GM18873 (cell line): ENCODE measurements at regions not wholly inside any gene's neighbourhood (a gene's known extent, or its start where the extent isn't known, plus 50 kb on each side); places are given as distances from the start of the nearest gene placed in this dataset.

Source experiments
- ATAC-seq: cut with Tn5 transposase; IDR thresholded peaks from one replicate; pipeline ENCODE4 v1.9.1; 2021; ENCODE audit warnings: mild to moderate bottlenecking, moderate library complexity, moderate number of reproducible peaks; ENCODE audit not compliant: unreplicated experiment, low FRiP score

DNA sequence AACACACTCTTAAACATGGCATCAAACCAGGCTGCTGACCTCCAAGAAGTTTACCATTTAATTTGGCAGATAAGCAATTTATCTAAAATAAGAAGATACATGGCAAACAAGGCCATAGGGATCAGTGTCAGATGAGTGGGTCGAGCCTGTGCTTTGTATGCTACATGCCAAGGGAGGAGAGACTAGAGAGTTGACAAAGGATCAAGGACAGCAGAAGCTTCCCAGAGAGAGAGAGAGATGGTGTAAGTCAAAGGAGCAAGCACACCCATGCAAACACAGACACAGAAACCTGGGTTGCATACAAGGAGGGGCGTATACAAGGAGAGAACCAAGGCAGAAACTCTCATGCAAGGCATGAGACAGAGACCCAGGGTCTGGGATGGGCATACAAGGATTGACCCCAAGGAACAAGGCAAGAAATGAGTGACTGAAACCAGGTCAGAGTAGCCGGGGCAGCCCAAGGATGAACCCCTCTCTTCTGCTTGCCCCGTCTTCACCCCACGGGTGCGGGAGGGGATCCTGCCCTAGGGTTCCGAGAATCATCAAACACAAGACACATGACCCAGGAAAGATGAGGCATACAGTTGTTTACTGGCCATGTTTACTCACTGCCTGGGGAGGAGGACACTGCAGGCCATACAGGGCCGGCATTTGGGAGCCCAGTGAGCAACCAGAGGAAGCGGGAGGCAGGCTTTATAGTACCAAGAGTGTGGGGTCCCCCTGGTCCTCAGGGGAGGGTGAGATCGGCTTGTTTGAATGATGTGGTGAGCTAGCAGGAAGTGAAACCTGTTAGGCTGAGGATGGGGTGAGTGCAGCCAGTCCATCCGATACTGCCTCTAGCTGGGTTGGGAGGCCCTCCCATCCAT, 529.2 kb upstream of the ID2 start:
- peak; percentile 98 for ATAC-seq

DNA sequence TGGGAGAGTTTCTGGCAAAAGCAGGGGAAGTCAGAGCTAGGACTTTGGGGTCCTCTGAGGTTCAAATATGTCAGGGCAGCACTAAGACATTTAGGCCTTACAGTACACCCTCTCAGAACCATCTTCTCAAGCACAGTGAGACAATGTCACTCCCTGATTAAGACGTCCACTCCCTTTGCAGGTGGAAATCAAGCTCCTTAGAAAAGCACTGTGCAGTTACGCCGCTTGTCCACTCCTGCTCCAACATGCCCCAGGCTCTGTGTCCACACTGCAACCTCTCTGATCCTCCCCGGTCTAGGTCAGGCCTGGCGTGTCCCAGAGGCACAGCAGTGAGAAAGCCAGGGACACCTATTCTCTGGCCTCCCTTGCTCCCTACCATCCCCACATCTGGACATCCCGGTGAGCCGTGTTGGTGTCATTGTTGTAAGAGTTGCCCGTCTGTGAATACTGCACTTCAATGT, 528.6 kb upstream of the ID2 start:
- no peak for ATAC-seq

DNA sequence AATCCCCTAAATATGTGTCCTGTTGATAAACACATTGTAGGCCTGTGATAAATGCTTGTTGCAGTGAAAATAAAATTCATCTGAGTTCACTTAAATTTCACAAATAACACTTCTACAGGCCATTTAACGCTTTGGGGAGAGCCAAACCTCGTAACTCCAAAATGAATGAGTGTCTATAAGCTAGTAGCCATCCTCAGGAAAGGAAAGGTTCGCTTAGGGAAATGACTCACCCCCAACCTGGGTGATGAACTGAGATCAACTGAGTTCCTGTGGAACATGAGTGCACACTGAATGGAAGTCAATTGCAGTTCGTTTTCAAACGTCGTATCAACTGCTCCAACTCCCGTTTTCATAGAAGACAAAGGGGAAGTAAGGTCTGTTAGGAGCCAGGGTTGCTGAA, 527.6 kb upstream of the ID2 start:
- ATAC-seq, result no peak

DNA sequence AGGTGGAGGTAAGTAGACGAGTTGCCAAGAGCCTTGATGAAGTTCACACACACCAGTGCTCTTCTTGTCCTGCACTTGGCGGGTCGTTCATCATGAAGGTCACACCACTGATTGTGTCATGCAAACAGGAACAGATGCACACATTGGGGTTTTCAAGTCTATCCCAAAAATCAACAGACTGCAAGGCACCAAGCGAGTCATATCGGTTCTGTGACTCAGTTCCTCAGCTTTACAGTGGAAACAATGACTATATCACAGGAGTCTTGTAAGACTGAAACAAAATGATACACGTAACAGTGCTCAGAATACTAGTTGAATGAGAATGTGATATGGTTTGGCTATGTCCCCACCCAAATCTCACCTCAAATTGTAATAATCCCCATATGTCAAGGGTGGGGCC, 526.9 kb upstream of the ID2 start:
- no peak for ATAC-seq

DNA sequence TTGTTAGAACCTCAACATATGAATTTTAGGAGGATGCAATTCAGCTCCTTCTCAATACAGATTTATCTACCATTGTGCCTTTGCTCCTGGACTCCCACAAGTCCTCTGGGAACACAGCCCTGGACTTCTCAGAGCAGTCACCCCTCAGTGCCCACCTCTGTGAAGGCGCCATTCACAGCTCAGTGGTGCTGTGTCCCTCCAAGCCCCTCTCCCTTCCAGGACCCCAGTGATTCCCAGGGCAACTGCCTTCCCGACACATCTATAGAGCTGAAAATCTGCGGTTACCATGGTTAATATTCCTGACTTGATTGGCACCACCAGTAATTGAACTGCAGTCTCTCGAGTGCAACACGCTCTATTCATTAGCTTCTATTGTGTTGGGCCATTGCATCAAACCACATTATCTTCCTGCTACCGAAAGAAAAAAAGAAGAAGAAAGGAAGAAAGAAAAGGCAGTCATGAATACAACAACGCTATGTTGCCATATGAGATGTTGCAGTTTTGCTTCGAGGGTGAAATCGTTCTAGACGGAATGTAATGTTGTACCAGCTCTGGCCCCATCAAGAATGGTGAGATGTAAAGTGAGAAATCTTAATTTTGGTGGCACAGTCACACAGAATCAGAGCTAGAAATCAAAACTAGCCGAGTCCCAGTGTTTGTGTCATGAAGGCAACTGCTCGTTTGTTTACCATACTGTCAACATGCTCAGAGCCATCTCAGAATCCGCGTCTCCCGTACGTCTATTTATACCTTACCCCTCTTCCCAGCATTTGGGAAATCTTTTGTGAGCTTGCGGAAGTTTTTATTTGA, 524.0 kb upstream of the ID2 start:
- no peak for ATAC-seq

DNA sequence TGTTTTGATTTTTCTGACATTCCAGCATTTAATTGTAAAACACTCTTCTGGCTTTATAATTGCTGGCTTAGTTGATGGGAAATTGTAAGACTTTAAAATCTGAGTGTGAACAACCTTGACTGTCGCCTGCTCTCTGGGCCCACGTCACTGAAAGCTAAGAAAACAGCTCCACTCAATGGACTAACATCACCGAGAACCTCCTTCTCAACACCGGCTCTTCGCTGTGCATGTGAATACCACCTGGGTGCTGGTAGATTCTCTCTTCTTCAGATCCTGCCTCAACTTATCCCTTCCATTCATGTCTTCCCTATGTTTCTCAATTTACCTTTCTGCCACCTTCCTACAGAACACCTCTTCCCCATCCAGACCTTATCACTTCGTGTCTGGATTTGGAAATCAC, 523.1 kb upstream of the ID2 start:
- ATAC-seq, result no peak

DNA sequence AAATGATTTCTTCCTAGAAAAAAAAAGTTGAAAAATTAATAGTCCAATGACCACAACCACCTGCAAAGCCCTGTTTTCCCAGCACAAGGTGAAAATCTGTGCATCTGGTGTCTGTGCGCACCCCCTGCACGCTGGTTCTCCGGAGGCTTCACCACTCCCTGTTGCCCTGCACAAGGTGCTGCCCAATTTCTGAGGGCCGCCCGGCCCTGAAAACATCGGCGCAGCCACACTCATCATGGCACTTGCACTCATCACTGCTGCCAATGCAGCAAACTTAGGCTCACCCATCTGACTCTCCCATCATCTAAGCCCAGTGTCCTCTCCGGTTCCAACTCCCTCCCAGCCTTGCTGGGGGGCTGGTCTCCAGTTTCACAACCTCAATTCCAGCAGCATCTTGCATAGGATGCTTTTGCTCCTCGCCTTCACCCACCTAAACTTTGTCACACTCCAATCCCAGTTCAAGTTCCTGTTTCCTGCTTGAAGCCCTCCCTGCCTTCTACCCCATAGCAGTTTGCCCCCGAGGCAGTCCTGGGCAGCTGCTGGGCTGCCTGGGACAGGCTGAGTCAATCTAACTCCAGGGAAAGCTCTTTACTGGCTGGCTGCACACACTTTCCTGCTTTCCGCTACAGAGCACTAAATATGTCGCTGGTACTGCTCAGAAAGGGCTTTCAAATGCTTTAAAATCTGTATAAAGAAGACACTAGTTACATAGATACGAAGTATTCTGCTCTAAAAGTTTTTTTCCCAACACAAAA, 522.5 kb upstream of the ID2 start:
- no peak for ATAC-seq

DNA sequence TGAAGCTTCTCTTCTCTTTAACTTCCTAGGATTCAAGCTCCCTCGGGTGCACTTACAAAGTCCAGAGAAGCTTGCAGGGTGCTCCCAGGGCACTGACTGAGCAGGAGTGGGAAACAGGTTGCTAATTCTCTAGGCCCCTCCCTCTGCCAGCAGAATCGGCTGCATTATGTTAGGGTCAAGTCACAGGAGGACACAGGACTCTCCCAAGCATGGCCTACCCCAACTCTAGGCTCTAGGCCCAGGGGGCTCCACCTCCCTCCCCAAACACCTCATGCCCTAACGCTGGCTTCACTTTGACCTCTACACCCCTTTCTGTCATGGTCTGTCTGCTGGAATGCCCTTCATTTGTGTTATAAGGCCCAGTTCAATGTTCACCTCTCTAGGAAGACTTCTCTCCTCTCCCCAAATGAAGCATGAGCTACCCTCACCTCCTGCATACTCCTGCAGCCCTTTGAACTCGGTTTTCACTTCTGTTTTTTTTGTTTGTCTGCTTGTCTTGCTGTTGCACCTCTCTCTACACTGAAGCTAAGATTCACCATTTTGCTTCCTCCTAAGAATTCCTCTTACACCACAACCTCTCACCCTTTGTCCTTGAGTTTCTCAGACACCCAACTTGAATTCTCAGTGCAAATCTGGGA, 521.8 kb upstream of the ID2 start:
- ATAC-seq, result no peak

DNA sequence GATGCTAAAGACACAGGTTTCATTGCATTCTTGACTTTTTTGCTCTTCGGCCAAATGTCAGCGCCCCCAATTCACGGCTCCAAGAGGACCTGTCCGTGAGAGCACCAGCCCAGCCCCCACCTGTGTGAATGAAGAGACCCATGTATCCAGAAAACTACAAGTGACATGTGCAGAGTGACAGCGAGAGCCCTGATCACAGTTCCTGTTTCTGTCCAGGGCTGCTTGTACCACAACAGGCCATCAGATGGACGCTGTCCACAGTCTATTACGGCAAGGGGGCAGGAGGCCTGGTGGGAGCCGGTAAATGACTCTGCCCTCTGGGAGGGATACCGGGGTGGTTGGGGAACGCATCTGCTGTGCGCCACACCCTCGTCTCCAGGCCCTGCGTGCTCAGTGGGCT, 520.9 kb upstream of the ID2 start:
- no peak for ATAC-seq

DNA sequence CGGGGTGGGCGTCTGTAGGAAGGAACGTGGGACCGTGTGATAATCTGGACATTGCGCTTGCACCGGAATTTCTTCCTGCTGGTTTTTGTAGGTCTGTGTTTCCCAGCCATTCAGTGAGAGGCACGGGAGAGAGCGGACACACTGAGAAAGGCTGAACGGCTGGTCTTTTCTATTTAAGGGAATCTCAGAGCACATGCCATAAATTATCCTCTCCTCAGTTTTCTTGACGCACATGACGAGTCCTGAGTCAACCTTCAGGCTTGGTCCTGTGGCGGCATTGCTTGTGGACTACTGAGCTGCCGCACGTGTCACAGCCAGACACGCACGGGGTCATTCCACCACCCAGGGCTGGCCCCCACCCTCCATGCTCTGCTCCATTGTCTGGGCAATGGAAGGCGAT, 519.3 kb upstream of the ID2 start:
- no peak for ATAC-seq

DNA sequence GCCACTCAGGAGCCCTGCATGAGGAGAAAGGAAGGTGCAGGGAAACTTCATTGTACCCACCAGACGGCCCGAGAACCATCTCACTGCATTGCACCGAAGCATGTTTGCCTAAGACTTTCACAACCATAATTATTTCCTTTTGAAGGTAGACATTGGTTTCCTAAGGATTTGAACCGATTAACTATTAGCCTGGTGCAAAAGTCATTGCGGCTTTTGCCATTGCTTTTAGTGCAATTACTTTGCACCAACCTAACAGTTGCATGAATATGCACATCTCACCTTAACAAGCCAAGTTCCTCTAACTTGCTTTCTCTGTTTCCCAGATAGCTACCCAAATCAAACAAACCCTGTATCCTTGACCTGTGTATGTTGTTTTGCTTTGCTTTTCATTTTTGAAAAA, 516.3 kb upstream of the ID2 start:
- ATAC-seq, result no peak

DNA sequence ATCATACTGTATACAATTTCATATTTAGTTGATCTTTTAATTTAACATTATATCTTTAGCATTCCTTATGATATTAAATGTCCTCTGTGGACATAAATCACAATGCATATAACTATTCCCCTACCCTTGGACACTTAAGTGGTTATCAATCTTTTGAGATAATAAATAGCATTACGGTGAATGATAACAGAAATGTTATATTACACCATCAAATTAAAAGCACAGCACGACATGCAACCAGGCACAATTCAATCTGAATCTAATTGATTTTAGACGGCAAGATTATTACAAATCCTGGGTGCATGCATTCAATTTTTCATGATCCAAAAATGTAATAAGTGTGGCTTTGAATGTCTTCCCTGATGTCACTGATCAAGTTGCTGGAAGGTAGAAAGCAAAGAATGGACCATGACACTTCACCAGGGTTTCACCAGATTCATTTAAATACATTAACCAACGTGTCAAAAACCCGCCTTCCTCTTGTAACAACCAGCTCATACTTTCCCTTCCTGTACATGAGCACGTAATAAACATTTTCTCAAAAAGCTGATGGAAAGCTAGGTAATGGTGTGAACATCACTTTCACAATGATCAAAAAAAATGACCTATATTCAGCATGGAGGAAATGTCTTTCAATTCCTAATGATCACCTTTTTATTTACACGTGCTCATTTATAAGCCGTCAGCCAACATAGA, 513.7 kb upstream of the ID2 start:
- ATAC-seq, result no peak

DNA sequence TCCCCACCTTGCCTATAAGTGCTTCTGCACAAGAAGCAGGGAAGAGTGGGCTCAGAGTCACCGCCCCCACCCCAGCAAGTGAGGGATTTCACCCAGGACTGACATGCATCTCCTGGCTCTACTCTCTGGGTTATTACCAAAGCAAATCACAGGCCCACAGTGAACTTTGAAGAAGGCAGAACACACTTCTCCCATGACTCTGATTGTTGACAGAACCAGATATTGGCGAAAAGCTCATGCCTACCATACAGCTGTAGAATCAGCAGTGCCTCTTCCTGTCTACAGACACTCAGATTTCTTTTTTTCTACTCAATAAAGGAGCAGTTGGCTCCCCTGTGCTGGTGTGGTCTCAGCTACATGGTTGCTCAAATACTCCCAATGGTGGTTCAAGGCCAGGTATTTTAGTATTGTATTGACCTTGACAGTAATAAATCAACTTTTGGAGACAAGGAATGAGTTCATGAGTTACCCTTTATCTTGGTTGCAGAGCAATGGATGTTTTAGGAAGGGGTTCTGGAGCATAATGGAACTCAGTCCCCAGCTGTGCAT, 512.9 kb upstream of the ID2 start:
- ATAC-seq, result no peak

DNA sequence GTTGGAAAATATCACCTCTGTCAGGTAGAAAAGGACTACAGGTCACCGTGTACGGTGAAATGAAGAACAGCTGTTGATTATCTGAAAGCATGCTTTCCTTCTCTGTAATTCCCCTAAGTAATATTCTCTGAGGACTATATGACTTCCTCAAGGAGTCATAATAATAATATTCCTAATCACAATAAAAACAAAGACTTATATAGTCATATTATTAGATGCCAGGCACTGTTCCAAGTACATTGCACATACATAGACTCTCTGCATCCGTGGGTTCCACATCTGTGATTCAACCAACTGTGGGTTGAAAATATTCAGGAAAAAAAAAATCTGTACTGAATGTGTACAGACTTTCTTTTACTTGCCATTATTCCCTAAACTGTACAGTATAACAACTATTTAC, 512.4 kb upstream of the ID2 start:
- ATAC-seq, result no peak

DNA sequence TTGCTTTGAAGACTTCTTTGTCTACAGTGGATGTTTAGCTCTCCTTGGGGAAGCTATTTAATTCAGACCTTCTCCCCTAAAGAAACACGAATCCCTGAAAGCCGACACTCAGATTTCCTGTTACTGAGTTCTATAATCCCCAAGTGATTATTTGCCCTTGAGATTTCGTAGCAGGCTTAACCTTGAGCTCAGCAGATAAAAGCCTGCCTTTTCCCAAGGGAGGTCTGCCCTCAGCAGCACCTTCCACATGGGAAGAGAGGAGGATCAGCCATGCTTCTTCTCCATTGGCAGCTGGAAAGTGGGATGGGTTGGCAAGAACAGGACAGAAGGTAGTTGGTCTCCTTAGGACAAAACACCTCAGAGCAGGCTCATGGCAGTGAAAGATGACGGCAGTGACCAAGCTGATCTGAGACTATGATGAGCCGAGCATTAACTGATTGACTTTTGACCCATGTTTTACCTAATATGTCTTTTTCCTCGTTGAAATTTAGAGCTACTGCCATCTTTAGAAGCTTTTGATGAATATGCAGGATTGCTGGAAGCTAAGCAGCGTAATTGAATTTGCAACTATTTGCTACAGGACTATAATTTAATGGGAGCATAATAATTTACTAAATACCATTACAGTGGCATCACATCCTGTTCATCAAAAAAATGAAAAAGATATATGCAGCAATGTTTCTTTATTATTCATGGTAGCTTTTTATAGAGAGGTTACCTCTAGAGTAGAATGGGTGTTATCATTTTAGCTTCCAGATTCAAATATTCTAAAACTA, 511.1 kb upstream of the ID2 start:
- ATAC-seq, result no peak

DNA sequence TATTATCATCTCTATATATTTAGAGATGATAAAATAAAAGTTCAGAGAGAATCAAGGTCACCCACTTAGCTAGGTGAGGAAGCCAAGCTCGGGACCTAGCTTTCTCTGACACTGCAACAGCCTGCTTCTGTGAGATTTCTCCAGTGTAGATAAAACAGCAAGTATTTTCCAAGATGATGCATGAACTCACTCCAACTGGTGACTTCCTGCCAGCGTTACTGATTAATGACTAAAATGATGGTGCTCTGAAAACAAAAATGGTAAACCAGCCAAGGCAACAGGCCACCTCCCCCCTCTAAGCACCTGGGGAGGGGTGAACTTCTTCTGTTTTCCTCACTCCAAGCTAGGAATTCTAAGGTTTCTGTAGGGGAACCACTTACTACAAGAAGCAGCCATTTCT, 510.2 kb upstream of the ID2 start:
- no peak for ATAC-seq

DNA sequence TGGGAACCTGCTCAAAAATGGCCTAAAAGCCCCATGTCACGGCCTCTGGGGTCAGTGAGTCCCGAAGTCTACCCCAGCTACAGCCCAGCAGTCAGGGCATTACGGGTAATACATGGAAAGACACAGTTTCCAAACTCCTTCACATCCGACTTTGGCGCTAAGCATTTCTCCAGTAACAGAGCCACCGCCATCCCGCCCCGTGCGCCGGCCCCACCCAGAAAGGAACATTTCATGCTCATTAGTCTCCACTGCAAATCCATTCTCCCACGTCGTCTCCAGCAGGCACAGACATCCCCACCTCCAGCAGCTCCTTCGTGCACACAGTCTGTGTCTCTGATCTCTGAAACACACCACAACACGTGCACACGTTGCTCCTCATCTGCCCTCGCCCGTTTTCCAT, 509.2 kb upstream of the ID2 start:
- ATAC-seq, result no peak

DNA sequence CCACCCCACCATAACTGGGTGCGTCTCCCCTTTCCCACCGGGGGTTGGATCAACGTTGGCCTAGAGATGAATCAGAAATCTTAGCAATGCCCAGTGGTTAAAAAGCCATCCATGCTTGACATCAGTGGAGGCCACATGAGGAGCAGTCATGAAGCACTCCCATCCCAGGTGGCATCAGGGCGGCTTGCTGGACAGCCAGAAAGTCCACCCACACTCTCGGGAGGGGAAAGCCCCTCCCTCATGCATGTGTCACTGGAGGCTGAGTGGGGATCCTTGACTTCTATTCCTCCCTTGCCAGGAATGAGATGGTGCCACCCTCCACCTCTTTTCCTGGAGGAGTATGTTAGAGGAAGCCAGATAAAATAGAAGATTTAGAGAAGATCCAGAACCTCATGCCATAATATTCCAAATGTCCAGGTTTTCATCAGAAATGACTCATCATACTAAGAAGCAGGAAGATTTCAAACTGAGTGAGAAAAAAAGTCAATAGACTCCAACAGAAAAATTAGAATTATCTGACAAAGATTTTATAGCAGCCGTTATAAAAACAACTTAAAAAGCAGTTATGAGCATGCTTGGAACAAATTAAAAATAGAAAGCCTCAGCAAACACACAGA, 507.1 kb upstream of the ID2 start:
- no peak for ATAC-seq

DNA sequence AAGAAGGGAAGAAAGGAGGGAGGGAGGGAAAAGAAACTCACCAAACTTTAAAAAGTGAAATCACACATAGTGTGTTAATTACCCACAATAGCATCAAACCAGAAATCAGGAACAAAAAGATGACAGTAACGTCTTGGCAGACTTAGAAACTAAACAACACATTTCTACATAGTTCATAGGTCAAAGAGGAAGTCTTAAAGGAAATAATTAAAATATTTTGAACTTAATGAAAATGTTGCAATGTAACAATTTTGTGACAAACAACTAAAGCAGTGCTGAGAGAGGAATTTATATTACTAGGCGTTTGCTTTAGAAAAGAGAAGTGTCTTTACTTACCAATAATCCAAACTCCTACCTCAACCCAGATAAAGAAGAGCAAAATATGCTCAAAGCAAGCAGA, 505.0 kb upstream of the ID2 start:
- ATAC-seq, result no peak
